Liver (tissue), 8 donors: ENCODE measurements at regions not wholly inside any gene's neighbourhood (a gene's known extent, or its start where the extent isn't known, plus 50 kb on each side); places are given as distances from the start of the nearest gene placed in this dataset.

Experiments
- DNase-seq: peaks from one replicate; pipeline ENCODE4 v3.0.0-alpha.2; 2017; ENCODE audit warnings: low spot score
- H3K27ac ChIP-seq, 2 donors: one replicate each; pipeline ENCODE4 v1.7.0; 2013; ENCODE audit warnings: inconsistent platforms in 2 of 2, low read length in 2 of 2, control low read depth in 1 of 2, low read depth in 1 of 2, mild to moderate bottlenecking in 1 of 2
- H3K27me3 ChIP-seq, 4 donors: one replicate each; pipeline versions ENCODE4 v1.6.1 to v1.7.0; 2013; ENCODE audit warnings: low read length in 3 of 4, inconsistent platforms in 1 of 4, mild to moderate bottlenecking in 1 of 4, moderate library complexity in 1 of 4; ENCODE audit not compliant: control insufficient read depth in 4 of 4, insufficient read depth in 4 of 4
- H3K36me3 ChIP-seq, 4 donors: one replicate each; pipeline versions ENCODE4 v1.6.1 to v1.7.0; 2013; ENCODE audit warnings: low read length in 3 of 4, mild to moderate bottlenecking in 3 of 4, low read depth in 1 of 4, moderate library complexity in 1 of 4; ENCODE audit not compliant: control insufficient read depth in 4 of 4, insufficient read depth in 3 of 4
- H3K4me1 ChIP-seq, 4 donors: one replicate each; pipeline versions ENCODE4 v1.6.1 to v1.7.0; 2013; ENCODE audit warnings: low read length in 3 of 4, mild to moderate bottlenecking in 3 of 4, moderate library complexity in 1 of 4; ENCODE audit not compliant: control insufficient read depth in 4 of 4, insufficient read depth in 4 of 4
- H3K4me3 ChIP-seq, 3 donors: one replicate each; pipeline versions ENCODE4 v1.6.1 to v1.7.0; 2013; ENCODE audit warnings: low read length in 3 of 3, control low read depth in 1 of 3, low read depth in 1 of 3, mild to moderate bottlenecking in 1 of 3
- H3K9ac ChIP-seq, 2 donors: one replicate each; pipeline ENCODE4 v1.7.0; 2013; ENCODE audit warnings: low read length in 2 of 2, mild to moderate bottlenecking in 2 of 2, moderate library complexity in 2 of 2, control low read depth in 1 of 2, low read depth in 1 of 2
- H3K9me3 ChIP-seq, 4 donors: one replicate each; pipeline versions ENCODE4 v1.6.1 to v1.7.0; 2013; ENCODE audit warnings: low read length in 3 of 4; ENCODE audit not compliant: control insufficient read depth in 4 of 4
- EGR1 ChIP-seq, 2 donors: IDR thresholded peaks; 2 replicates each; pipeline ENCODE4 v1.6.1; 2016 to 2018; ENCODE audit warnings: antibody characterized with exemption in 2 of 2, low read depth in 2 of 2
- FOXA1 ChIP-seq: IDR thresholded peaks from 2 replicates; pipeline ENCODE4 v1.6.1; 2016; ENCODE audit warnings: antibody characterized with exemption
- FOXA2 ChIP-seq: IDR thresholded peaks from 2 replicates; pipeline ENCODE4 v1.6.1; 2016; ENCODE audit warnings: antibody characterized with exemption
- GABPA ChIP-seq, 2 donors: IDR thresholded peaks in 1 of 2; conservative IDR thresholded peaks in 1 of 2; 2 replicates each; pipeline ENCODE4 v1.6.1; 2016; ENCODE audit warnings: antibody characterized with exemption in 2 of 2, mild to moderate bottlenecking in 1 of 2, moderate library complexity in 1 of 2
- HNF4A ChIP-seq, 2 donors: conservative IDR thresholded peaks; 2 replicates each; pipeline ENCODE4 v1.6.1; 2016; ENCODE audit warnings: antibody characterized with exemption in 2 of 2, mild to moderate bottlenecking in 2 of 2
- HNF4G ChIP-seq: IDR thresholded peaks from 2 replicates; pipeline ENCODE4 v1.6.1; 2016; ENCODE audit warnings: antibody characterized with exemption
- JUND ChIP-seq, 2 donors: IDR thresholded peaks; 2 replicates each; pipeline ENCODE4 v1.6.1; 2016; ENCODE audit warnings: antibody characterized with exemption in 2 of 2
- MAX ChIP-seq: IDR thresholded peaks from 2 replicates; pipeline ENCODE4 v1.6.1; 2016; ENCODE audit warnings: antibody characterized with exemption
- NR2F2 ChIP-seq: IDR thresholded peaks from 2 replicates; pipeline ENCODE4 v1.6.1; 2016; ENCODE audit warnings: antibody characterized with exemption
- RAD21 ChIP-seq, 2 donors: IDR thresholded peaks; 2 replicates each; pipeline ENCODE4 v1.6.1; 2016; ENCODE audit warnings: antibody characterized with exemption in 2 of 2, mild to moderate bottlenecking in 2 of 2
- RXRA ChIP-seq, 2 donors: IDR thresholded peaks; 2 replicates each; pipeline ENCODE4 v1.6.1; 2017 to 2018; ENCODE audit warnings: antibody characterized with exemption in 2 of 2, mild to moderate bottlenecking in 1 of 2
- SP1 ChIP-seq: IDR thresholded peaks from 2 replicates; pipeline ENCODE4 v1.6.1; 2018; ENCODE audit warnings: antibody characterized with exemption, mild to moderate bottlenecking
- TAF1 ChIP-seq: conservative IDR thresholded peaks from 2 replicates; pipeline ENCODE4 v1.6.1; 2016; ENCODE audit warnings: antibody characterized with exemption, mild to moderate bottlenecking
- YY1 ChIP-seq: IDR thresholded peaks from 2 replicates; pipeline ENCODE4 v1.6.1; 2016; ENCODE audit warnings: antibody characterized with exemption, mild to moderate bottlenecking
- WGBS: extraction: QIAGEN DNeasy Blood & Tissue Kit; methylation state at CpG from one replicate; pipeline ENCODE4 v1.1.7; 2013; 5-methylcytosine and 5-hydroxymethylcytosine counted together
- TF ChIP-seq, protein P1 (sequence below): IDR thresholded peaks from 2 replicates; pipeline ENCODE4 v1.6.1; 2016; ENCODE audit warnings: antibody characterized with exemption, mild to moderate bottlenecking
- TF ChIP-seq, protein P2 (sequence below): IDR thresholded peaks from 2 replicates; pipeline ENCODE4 v1.6.1; 2016; ENCODE audit warnings: antibody characterized with exemption
- TF ChIP-seq, protein P3 (sequence below): fragments of 150-350 bp; IDR thresholded peaks from 2 replicates; pipeline ENCODE4 v1.5.1; 2017; ENCODE audit warnings: improper control_type of control experiment, low read depth, low read length; ENCODE audit not compliant: missing input control
- TF ChIP-seq, protein P4 (sequence below): IDR thresholded peaks from 2 replicates; pipeline ENCODE4 v1.6.1; 2016; ENCODE audit warnings: antibody characterized with exemption
- donor health status: healthy.
- donor health status: healthy.
- donor health status: healthy.
- donor health status: healthy.
- donor health status: healthy.

GRCh38 chr9:74094766-74095165 is 402.4 kb upstream of the RORB start:
- DNase-seq = no peak

GRCh38 chr9:74095925-74096324 is 401.2 kb upstream of the RORB start:
- H3K4me1 ChIP-seq = no peaks in the 10 kb centered on the region
- no peak for DNase-seq
- 93% methylated on average over 2 of the region's 2 CpGs for WGBS
- TF ChIP-seq MAX = no peak
- TF ChIP-seq, protein P1, sequence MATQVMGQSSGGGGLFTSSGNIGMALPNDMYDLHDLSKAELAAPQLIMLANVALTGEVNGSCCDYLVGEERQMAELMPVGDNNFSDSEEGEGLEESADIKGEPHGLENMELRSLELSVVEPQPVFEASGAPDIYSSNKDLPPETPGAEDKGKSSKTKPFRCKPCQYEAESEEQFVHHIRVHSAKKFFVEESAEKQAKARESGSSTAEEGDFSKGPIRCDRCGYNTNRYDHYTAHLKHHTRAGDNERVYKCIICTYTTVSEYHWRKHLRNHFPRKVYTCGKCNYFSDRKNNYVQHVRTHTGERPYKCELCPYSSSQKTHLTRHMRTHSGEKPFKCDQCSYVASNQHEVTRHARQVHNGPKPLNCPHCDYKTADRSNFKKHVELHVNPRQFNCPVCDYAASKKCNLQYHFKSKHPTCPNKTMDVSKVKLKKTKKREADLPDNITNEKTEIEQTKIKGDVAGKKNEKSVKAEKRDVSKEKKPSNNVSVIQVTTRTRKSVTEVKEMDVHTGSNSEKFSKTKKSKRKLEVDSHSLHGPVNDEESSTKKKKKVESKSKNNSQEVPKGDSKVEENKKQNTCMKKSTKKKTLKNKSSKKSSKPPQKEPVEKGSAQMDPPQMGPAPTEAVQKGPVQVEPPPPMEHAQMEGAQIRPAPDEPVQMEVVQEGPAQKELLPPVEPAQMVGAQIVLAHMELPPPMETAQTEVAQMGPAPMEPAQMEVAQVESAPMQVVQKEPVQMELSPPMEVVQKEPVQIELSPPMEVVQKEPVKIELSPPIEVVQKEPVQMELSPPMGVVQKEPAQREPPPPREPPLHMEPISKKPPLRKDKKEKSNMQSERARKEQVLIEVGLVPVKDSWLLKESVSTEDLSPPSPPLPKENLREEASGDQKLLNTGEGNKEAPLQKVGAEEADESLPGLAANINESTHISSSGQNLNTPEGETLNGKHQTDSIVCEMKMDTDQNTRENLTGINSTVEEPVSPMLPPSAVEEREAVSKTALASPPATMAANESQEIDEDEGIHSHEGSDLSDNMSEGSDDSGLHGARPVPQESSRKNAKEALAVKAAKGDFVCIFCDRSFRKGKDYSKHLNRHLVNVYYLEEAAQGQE = no peak
- no peak for TF ChIP-seq HNF4G
- TF ChIP-seq RAD21 (IDR thresholded peaks at IDR 0.05) = no peak
- no peak for TF ChIP-seq YY1
- TF ChIP-seq, protein P2, sequence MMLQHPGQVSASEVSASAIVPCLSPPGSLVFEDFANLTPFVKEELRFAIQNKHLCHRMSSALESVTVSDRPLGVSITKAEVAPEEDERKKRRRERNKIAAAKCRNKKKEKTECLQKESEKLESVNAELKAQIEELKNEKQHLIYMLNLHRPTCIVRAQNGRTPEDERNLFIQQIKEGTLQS = no peak
- TF ChIP-seq FOXA1 = no peak
- no peak for TF ChIP-seq SP1
- TF ChIP-seq HNF4A (conservative IDR thresholded peaks at IDR 0.05) = no peak
- TF ChIP-seq GABPA (IDR thresholded peaks at IDR 0.05 in 1 of 2, conservative IDR thresholded peaks at IDR 0.05 in 1 of 2) = no peak
- no peak for TF ChIP-seq FOXA2
- TF ChIP-seq, protein P3, sequence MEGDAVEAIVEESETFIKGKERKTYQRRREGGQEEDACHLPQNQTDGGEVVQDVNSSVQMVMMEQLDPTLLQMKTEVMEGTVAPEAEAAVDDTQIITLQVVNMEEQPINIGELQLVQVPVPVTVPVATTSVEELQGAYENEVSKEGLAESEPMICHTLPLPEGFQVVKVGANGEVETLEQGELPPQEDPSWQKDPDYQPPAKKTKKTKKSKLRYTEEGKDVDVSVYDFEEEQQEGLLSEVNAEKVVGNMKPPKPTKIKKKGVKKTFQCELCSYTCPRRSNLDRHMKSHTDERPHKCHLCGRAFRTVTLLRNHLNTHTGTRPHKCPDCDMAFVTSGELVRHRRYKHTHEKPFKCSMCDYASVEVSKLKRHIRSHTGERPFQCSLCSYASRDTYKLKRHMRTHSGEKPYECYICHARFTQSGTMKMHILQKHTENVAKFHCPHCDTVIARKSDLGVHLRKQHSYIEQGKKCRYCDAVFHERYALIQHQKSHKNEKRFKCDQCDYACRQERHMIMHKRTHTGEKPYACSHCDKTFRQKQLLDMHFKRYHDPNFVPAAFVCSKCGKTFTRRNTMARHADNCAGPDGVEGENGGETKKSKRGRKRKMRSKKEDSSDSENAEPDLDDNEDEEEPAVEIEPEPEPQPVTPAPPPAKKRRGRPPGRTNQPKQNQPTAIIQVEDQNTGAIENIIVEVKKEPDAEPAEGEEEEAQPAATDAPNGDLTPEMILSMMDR = no peak
- no peak for TF ChIP-seq NR2F2
- no peak for TF ChIP-seq TAF1
- no peak for TF ChIP-seq EGR1 (IDR thresholded peaks at IDR 0.05; ENCODE audit: low read depth in 2 of 2)
- TF ChIP-seq RXRA (IDR thresholded peaks at IDR 0.05) = no peak
- TF ChIP-seq JUND (IDR thresholded peaks at IDR 0.05) = no peak
- TF ChIP-seq, protein P4, sequence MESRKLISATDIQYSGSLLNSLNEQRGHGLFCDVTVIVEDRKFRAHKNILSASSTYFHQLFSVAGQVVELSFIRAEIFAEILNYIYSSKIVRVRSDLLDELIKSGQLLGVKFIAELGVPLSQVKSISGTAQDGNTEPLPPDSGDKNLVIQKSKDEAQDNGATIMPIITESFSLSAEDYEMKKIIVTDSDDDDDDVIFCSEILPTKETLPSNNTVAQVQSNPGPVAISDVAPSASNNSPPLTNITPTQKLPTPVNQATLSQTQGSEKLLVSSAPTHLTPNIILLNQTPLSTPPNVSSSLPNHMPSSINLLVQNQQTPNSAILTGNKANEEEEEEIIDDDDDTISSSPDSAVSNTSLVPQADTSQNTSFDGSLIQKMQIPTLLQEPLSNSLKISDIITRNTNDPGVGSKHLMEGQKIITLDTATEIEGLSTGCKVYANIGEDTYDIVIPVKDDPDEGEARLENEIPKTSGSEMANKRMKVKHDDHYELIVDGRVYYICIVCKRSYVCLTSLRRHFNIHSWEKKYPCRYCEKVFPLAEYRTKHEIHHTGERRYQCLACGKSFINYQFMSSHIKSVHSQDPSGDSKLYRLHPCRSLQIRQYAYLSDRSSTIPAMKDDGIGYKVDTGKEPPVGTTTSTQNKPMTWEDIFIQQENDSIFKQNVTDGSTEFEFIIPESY = no peak
- no peak overlapping the region for H3K27ac ChIP-seq
- no peaks in the 10 kb centered on the region for H3K9me3 ChIP-seq
- H3K9ac ChIP-seq = no peak overlapping the region
- no peaks in the 10 kb centered on the region for H3K36me3 ChIP-seq
- H3K4me3 ChIP-seq = no peak overlapping the region
- no peaks in the 10 kb centered on the region for H3K27me3 ChIP-seq

More at GRCh38 chr9:74094766-74095165, 402.4 kb upstream of the RORB start:
- no peak for TF ChIP-seq EGR1 (IDR thresholded peaks at IDR 0.05; ENCODE audit: low read depth in 2 of 2)
- no peak for TF ChIP-seq RAD21 (IDR thresholded peaks at IDR 0.05)
- no peaks in the 10 kb centered on the region for H3K9me3 ChIP-seq
- H3K27me3 ChIP-seq = no peaks in the 10 kb centered on the region
- H3K4me1 ChIP-seq = no peaks in the 10 kb centered on the region
- 93% methylated on average over 1 of the region's 1 CpG for WGBS
- no peak overlapping the region for H3K27ac ChIP-seq
- H3K36me3 ChIP-seq = no peaks in the 10 kb centered on the region
- H3K9ac ChIP-seq = no peak overlapping the region
- no peak overlapping the region for H3K4me3 ChIP-seq
